ENCODE measurements at regions not wholly inside any gene's neighbourhood (a gene's known extent, or its start where the extent isn't known, plus 50 kb on each side); places are given as distances from the start of the nearest gene placed in this dataset.

GRCh38 chr1:113242481-113242880 lies 147.8 kb upstream of the MAGI3 start:
- no peak for TF ChIP-seq POLR2A (IDR thresholded peaks at IDR 0.05; ENCODE audit: extremely low read depth, insufficient read length)
- TF ChIP-seq CTCF (IDR thresholded peaks at IDR 0.05; ENCODE audit: low read depth, low read length): no peak
- no peak overlapping the region for H3K4me3 ChIP-seq (ENCODE audit: low read depth, low read length)
- DNase-seq (ENCODE audit: low read depth): no peak

DNA sequence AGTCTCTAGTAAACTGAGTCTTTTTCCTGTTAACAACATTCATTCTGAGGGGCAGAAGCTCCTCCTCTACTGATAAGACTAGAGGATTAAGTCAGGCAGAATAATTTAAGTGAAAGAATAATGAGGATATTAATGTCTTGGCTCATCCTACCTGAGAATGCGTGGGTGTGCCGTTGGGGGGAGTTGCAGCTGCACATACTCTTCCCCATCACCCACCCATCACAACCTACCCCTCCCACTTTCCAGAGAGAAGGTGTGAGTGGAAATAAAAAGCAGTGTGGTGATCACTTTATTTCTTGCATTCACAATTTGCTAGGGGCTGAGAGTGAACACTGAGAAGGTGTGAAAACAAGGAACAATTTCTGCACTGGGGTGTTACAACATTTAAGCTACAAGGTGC lies 146.8 kb upstream of the MAGI3 start:
- H3K4me3 ChIP-seq (ENCODE audit: low read depth, low read length): no peak overlapping the region
- no peak for TF ChIP-seq MAX (IDR thresholded peaks at IDR 0.05; ENCODE audit: low read depth, low read length)
- TF ChIP-seq MYC (IDR thresholded peaks at IDR 0.05; ENCODE audit: low read depth, low read length): no peak
- no peak for TF ChIP-seq CTCF (IDR thresholded peaks at IDR 0.05; ENCODE audit: low read depth, low read length)
- no peak for TF ChIP-seq POLR2A (IDR thresholded peaks at IDR 0.05; ENCODE audit: extremely low read depth, insufficient read length)

GRCh38 chr1:113244112-113244820 lies 146.0 kb upstream of the MAGI3 start:
- H3K4me3 ChIP-seq (ENCODE audit: low read depth, low read length): no peak overlapping the region
- peak; percentile 6 for DNase-seq (ENCODE audit: low read depth)
- TF ChIP-seq CTCF (IDR thresholded peaks at IDR 0.05; ENCODE audit: low read depth, low read length): no peak
- TF ChIP-seq MYC (IDR thresholded peaks at IDR 0.05; ENCODE audit: low read depth, low read length): no peak
- no peak for TF ChIP-seq MAX (IDR thresholded peaks at IDR 0.05; ENCODE audit: low read depth, low read length)
- TF ChIP-seq POLR2A (IDR thresholded peaks at IDR 0.05; ENCODE audit: extremely low read depth, insufficient read length): no peak

More for the DNA sequence above, 146.8 kb upstream of the MAGI3 start:
- DNase-seq (ENCODE audit: low read depth): no peak

DNA sequence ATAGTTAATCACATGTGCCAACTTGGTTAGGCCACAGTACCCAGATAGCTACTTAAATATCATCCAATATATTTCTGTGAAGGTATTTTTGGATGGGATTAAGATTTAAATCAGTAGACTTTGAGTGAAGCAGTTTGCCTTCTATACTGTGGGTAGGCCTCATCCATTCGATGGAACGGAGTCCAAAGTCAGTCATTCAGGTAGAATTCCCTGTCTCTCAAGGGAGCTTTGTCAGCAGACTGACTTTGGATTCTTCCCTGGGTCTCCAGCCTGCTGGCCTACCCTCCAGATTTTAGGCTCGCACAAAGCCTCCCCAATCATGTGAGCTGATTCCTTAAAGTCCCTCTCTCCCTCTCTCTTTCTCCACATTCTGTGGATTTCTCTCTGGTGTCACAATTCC lies 145.1 kb upstream of the MAGI3 start:
- no peak for DNase-seq (ENCODE audit: low read depth)
- TF ChIP-seq MAX (IDR thresholded peaks at IDR 0.05; ENCODE audit: low read depth, low read length) (no peak), MYC (IDR thresholded peaks at IDR 0.05; ENCODE audit: low read depth, low read length) (no peak), CTCF (IDR thresholded peaks at IDR 0.05; ENCODE audit: low read depth, low read length) (no peak), POLR2A (IDR thresholded peaks at IDR 0.05; ENCODE audit: extremely low read depth, insufficient read length) (no peak)
- no peak overlapping the region for H3K4me3 ChIP-seq (ENCODE audit: low read depth, low read length)

DNA sequence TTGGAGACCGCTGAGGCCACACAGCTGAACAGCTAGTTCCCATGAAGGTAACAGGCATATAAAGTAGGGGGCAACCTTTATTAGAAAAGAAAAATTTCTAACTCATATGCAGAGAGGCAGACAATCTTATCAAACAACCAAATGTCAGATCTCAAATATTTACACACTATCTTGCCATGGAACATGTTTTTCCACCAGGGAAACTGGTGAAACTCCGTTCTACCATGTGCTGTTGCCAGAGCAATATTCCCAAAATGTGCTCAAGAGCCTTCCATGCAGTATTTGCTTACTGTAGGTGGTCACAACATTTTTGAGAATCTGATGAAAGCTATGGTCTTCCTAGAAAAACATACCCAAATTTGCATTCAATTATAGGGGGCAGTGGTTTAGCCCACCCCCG lies 143.4 kb upstream of the MAGI3 start:
- TF ChIP-seq CTCF (IDR thresholded peaks at IDR 0.05; ENCODE audit: low read depth, low read length) (no peak), MYC (IDR thresholded peaks at IDR 0.05; ENCODE audit: low read depth, low read length) (no peak), POLR2A (IDR thresholded peaks at IDR 0.05; ENCODE audit: extremely low read depth, insufficient read length) (no peak), MAX (IDR thresholded peaks at IDR 0.05; ENCODE audit: low read depth, low read length) (no peak)
- H3K4me3 ChIP-seq (ENCODE audit: low read depth, low read length): no peak overlapping the region
- DNase-seq (ENCODE audit: low read depth): no peak

GRCh38 chr1:113247355-113247754 lies 143.0 kb upstream of the MAGI3 start:
- DNase-seq (ENCODE audit: low read depth): no peak
- no peak for TF ChIP-seq POLR2A (IDR thresholded peaks at IDR 0.05; ENCODE audit: extremely low read depth, insufficient read length)
- no peak for TF ChIP-seq MAX (IDR thresholded peaks at IDR 0.05; ENCODE audit: low read depth, low read length)
- no peak for TF ChIP-seq MYC (IDR thresholded peaks at IDR 0.05; ENCODE audit: low read depth, low read length)
- no peak overlapping the region for H3K4me3 ChIP-seq (ENCODE audit: low read depth, low read length)

Measured in NB4 (cell line).